LNCAP (cell line): ENCODE measurements at regions not wholly inside any gene's neighbourhood (a gene's known extent, or its start where the extent isn't known, plus 50 kb on each side); places are given as distances from the start of the nearest gene placed in this dataset.

Experiments used
- TF ChIP-seq, protein P1 (sequence below): fragments of 450-650 bp; IDR thresholded peaks from 2 replicates; pipeline ENCODE4 v1.5.1; 2017; ENCODE audit warnings: mild to moderate bottlenecking

DNA sequence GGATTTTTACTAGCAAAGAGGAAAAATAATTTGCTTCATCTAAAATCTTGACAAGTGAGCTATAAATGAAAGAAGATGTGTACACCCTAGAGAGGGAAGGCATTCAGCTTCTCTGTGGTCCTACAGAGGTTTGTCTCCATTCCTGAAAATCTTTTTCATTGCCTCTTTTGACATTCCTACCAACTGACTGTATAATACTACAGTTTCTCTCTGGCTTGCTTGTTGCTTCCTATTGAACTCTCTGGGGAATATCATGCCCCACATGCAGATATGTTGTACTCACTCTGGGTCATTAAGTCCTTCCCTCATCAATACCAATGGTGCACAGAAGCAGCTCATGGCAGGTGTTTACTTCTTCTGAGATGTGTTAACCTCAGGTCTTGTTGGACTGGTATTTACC lies 371.2 kb upstream of the PLXNA2 start:
- TF ChIP-seq, protein P1, sequence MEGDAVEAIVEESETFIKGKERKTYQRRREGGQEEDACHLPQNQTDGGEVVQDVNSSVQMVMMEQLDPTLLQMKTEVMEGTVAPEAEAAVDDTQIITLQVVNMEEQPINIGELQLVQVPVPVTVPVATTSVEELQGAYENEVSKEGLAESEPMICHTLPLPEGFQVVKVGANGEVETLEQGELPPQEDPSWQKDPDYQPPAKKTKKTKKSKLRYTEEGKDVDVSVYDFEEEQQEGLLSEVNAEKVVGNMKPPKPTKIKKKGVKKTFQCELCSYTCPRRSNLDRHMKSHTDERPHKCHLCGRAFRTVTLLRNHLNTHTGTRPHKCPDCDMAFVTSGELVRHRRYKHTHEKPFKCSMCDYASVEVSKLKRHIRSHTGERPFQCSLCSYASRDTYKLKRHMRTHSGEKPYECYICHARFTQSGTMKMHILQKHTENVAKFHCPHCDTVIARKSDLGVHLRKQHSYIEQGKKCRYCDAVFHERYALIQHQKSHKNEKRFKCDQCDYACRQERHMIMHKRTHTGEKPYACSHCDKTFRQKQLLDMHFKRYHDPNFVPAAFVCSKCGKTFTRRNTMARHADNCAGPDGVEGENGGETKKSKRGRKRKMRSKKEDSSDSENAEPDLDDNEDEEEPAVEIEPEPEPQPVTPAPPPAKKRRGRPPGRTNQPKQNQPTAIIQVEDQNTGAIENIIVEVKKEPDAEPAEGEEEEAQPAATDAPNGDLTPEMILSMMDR: no peak

DNA sequence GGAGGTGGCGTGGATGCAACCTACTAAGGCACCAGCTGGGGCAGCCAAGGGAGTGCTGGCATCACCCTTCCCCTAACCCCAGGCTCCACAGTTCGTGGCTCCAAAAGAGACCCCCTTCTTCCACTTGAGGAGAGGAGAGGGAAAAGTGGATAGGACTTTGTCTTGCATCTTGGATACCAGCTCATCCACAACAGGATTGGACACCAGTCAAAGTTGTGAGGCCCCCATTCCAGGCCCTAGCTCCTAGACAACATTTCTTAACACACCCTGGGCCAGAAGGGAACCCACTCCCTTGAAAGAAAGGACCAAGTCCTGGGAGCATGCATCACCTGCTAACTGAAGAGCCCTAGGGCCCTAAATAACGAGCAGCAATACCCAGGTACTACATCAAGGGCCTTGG lies 372.6 kb upstream of the PLXNA2 start:
- TF ChIP-seq, protein P1: no peak

DNA sequence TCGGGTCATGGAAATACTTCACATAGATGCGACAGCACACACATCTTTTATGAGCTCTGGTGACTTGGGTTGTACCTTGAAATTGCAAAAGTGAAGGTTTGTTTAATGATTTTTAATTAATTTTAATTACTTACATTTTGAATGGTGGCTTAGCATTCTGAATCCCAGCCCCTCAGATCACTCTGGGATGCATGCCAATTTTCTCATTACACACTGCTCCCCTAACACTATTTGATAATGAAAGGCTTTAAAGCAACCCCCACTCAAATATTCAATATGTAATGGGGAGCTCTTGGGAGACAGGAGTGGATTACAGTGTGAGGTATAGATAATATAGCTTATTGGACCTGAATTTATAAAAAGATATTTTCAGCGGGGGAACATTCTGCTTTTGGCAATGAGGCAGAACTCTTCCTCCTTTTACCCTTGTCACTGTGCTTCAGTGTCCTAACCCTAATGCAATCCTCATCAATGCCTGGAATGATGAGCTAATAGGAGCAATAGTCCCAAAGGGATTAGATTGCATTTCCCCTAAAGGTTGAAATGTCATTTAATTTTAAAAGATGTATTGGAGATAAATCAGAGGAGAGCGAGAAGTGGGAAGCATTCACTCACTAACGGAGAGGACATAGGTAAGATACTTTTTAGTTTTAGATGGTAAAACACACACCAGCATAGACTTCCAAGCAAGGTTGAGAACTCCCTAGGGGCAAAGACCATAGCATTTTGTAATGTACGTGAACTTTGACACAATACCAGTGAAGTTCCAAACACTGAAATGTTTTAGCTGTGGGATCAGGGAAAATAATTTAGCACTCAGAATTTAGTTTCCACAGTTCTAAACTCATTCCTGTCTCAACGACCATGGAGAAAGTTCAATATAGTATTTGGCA lies 384.1 kb upstream of the PLXNA2 start:
- TF ChIP-seq, protein P1: no peak

DNA sequence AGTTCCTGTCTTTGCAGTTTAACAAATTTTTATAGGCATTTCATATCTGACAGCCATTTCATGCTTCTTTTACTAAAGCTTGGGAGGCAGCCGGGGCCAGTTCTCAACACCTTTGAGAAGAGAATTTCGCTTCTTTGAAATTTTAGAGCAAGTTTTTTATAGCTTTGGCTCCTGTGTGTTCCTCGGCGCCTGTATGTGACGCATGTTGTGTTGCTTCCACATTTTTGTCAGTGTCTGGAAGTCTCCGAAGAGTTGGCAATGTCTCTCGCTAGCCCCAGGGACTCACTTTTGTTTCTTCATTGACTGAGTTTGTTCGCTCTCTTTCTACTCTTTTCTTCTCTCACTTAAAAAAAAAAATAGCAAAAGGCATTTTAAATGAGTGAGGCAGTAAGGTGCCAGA lies 386.9 kb upstream of the PLXNA2 start:
- TF ChIP-seq, protein P1: no peak

DNA sequence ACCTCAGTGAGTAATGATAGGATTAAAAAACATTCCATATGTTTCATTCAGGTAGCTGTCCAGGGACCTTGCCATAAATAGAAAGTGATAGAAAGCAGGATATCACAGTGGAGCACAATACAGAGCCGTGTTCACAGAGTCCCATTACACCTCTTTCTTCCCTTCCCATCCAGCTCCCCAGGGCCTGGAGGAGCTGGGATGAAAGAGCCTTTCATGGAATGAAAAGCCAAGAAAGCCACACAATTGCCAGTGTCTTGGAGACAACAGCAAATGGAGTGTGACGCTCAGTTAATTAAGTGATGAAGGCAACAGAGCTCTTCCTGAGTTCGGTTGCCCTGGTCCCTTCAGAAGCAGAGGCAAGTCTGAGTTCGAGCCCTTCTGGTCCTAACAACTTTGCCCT lies 387.3 kb upstream of the PLXNA2 start:
- TF ChIP-seq, protein P1: no peak

DNA sequence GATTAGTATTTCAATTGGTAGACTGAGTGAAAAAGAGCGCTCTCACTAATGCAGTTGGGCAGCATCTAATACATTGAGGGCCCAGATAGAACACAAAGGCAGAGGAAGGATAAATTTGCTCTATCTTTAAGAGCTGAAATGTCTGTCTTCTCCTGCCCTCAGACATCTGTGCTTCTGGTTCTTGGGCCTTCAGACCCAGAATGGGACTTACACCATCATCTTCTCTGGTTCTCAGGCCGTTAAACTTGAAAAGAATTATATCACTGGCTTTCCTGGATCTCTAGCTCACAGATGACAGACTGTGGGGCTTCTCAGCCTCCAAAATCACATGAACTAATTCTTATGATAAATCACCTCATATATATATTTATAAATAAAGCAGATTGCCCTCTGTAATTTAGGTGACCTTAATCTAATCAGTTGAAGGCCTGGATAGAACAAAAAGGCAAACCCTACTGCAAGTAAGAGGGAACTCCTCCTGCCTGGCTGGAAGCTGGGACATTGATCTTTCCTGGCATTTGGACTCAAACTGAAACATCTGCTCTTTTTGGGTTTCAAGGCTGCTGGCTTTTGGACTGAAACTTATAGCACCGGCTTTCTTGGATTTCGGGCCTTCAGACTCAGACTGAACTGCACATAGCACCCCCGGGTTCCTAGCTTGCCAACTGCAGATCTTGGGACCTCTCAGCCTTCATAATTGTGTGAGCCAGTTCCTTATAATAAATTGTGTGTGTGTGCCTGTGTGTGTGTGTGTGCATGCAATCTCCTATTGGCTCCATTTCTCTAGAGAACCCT lies 390.4 kb upstream of the PLXNA2 start:
- TF ChIP-seq, protein P1: no peak

DNA sequence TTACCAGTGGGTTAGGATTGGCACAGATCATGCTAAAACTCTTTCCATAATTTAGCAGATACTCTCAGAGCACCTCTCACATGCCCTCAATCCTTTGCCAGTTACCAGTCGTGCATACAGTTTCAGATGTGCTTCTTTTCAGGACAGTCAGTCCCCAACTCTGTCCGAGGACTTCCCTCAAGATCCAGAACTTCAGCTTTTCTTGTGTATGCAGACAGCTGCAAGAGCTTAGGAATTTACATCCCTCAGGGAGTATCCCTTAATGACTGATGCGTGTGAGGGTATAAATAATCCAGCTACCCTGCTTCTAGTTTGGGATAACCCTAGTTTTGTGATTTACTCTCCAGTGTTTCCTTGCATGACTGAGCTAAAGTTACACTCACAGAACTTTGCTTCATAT lies 393.0 kb upstream of the PLXNA2 start:
- TF ChIP-seq, protein P1: no peak
